ENCODE measurements at regions not wholly inside any gene's neighbourhood (a gene's known extent, or its start where the extent isn't known, plus 50 kb on each side); places are given as distances from the start of the nearest gene placed in this dataset.

DNA sequence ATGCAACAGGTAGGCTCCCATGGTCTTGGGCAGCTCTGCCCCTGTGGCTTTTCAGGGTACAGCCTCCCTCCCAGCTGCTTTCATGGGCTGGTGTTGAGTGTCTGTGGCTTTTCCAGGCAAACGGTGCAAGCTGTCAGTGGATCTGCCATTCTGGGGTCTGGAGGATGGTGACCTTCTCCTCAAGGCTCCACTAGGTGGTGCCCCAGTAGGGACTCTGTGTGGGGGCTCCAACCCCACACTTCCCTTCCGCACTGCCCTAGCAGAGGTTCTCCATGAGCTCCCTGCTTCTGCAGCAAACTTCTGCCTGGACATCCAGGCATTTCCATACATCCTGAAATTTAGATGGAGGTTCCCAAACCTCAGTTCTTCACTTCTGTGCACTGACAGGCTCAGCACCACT is 229.8 kb upstream of the TNC start:
- peak; percentile 23; the same call in 1 of the 2 replicates for TF ChIP-seq RAD21 (IDR thresholded peaks at IDR 0.05; ENCODE audit: low read depth)

DNA sequence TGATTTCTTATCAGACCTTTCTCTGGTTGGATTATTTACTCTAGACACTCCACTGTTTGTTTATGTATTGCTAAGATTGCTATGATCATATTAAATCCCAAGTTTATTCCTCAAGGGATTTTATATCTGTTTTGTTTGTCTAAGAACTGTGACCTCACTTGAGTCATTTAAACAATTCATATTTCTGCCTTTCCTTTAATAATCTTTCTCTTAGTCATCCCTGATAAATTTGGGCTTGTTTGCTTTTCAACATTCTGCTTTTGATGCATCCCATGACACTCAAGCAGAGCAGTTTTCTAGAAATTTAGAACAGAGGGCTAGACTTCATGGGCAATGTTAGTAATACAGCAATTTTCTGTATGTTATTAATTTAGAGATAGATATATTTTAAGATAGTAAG is 231.6 kb upstream of the TNC start:
- TF ChIP-seq YY1 (IDR thresholded peaks at IDR 0.05; ENCODE audit: low read depth) (no peak), CREB1 (IDR thresholded peaks at IDR 0.05; ENCODE audit: low read depth) (no peak), FOXM1 (IDR thresholded peaks at IDR 0.05; ENCODE audit: borderline replicate concordance, low read depth) (no peak), EGR1 (IDR thresholded peaks at IDR 0.05) (no peak), RAD21 (IDR thresholded peaks at IDR 0.05; ENCODE audit: low read depth) (no peak), TEAD4 (IDR thresholded peaks at IDR 0.05) (no peak), CEBPB (IDR thresholded peaks at IDR 0.05) (no peak), ZBTB7A (IDR thresholded peaks at IDR 0.05; ENCODE audit: low read depth) (no peak)
- TF ChIP-seq, protein P1, sequence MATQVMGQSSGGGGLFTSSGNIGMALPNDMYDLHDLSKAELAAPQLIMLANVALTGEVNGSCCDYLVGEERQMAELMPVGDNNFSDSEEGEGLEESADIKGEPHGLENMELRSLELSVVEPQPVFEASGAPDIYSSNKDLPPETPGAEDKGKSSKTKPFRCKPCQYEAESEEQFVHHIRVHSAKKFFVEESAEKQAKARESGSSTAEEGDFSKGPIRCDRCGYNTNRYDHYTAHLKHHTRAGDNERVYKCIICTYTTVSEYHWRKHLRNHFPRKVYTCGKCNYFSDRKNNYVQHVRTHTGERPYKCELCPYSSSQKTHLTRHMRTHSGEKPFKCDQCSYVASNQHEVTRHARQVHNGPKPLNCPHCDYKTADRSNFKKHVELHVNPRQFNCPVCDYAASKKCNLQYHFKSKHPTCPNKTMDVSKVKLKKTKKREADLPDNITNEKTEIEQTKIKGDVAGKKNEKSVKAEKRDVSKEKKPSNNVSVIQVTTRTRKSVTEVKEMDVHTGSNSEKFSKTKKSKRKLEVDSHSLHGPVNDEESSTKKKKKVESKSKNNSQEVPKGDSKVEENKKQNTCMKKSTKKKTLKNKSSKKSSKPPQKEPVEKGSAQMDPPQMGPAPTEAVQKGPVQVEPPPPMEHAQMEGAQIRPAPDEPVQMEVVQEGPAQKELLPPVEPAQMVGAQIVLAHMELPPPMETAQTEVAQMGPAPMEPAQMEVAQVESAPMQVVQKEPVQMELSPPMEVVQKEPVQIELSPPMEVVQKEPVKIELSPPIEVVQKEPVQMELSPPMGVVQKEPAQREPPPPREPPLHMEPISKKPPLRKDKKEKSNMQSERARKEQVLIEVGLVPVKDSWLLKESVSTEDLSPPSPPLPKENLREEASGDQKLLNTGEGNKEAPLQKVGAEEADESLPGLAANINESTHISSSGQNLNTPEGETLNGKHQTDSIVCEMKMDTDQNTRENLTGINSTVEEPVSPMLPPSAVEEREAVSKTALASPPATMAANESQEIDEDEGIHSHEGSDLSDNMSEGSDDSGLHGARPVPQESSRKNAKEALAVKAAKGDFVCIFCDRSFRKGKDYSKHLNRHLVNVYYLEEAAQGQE (IDR thresholded peaks at IDR 0.05; ENCODE audit: low read depth) = no peak

DNA sequence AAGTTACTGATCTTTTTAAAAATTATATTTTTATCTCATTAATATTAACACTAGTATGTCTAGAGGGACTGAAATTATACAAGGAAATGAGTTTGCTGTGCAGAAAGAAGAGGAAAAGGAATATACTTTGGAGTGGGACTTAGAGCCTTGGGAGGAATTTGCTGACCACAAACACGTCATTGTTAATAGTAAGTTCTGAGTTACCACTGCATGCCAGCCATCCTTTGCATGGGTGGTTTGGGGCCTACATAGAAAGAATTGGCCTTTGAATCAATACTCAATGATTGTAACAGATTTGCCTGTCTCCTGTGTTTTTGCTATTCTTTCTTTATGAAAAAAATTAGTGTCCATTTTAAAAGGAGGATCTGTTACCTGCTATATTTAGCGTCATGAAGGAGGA is 232.6 kb upstream of the TNC start:
- TF ChIP-seq, protein P2, sequence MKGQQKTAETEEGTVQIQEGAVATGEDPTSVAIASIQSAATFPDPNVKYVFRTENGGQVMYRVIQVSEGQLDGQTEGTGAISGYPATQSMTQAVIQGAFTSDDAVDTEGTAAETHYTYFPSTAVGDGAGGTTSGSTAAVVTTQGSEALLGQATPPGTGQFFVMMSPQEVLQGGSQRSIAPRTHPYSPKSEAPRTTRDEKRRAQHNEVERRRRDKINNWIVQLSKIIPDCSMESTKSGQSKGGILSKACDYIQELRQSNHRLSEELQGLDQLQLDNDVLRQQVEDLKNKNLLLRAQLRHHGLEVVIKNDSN (IDR thresholded peaks at IDR 0.05) = no peak
- TF ChIP-seq TEAD4 (IDR thresholded peaks at IDR 0.05) (no peak), NFIC (IDR thresholded peaks at IDR 0.05) (no peak), EGR1 (IDR thresholded peaks at IDR 0.05) (no peak), CREB1 (IDR thresholded peaks at IDR 0.05; ENCODE audit: low read depth) (no peak), YY1 (IDR thresholded peaks at IDR 0.05; ENCODE audit: low read depth) (no peak), CEBPB (IDR thresholded peaks at IDR 0.05) (no peak), ZBTB7A (IDR thresholded peaks at IDR 0.05; ENCODE audit: low read depth) (no peak), EP300 (IDR thresholded peaks at IDR 0.05; ENCODE audit: borderline replicate concordance) (no peak), TCF12 (IDR thresholded peaks at IDR 0.05; ENCODE audit: low read depth) (no peak), TAF1 (IDR thresholded peaks at IDR 0.05; ENCODE audit: low read depth) (no peak)
- TF ChIP-seq, protein P3, sequence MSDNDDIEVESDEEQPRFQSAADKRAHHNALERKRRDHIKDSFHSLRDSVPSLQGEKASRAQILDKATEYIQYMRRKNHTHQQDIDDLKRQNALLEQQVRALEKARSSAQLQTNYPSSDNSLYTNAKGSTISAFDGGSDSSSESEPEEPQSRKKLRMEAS (IDR thresholded peaks at IDR 0.05) = no peak

DNA sequence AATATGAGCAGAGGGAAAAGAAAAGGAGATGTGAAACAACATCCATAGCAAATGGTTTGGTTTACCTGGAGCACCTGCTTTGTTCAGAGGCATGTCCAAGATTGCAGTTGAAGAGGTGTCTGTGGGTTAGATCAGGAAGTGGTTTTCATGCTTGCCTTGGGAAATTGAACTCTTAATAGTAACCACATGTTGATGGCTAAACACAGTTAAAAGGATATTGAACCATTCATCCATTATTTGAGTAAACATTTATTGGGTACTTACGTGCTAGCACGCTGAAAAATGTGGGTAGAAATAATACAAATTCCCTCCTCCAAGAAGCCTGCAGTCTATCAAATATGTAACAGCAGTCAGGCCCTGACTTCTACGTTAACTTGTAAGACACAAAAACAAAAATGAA is 235.7 kb upstream of the TNC start:
- TF ChIP-seq, protein P2 (IDR thresholded peaks at IDR 0.05) = no peak
- no peak for TF ChIP-seq RAD21 (IDR thresholded peaks at IDR 0.05; ENCODE audit: low read depth)
- no peak for TF ChIP-seq ZBTB7A (IDR thresholded peaks at IDR 0.05; ENCODE audit: low read depth)
- no peak for TF ChIP-seq NFIC (IDR thresholded peaks at IDR 0.05)
- TF ChIP-seq CREB1 (IDR thresholded peaks at IDR 0.05; ENCODE audit: low read depth) = no peak
- TF ChIP-seq FOXM1 (IDR thresholded peaks at IDR 0.05; ENCODE audit: borderline replicate concordance, low read depth) = no peak
- TF ChIP-seq, protein P1 (IDR thresholded peaks at IDR 0.05; ENCODE audit: low read depth) = no peak
- TF ChIP-seq TCF12 (IDR thresholded peaks at IDR 0.05; ENCODE audit: low read depth) = no peak

DNA sequence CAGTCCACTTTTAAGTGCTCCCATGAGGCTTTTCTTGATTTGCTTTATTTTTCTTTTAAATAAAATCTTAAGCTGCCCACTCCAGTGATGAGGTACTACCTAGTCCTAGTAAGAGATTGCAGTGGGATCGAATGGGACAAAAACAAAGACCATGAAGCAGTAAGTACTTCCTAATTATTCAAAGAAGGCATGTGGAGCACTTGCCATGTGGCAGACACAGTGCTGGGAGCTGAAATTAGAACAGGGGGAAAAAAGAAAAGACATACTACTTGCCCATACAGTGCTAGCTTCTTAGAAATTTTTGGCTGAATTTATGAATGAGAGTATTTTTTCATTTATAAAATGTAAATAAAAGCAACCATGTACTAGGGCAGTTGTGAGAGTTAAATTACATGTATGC is 239.9 kb upstream of the TNC start:
- TF ChIP-seq EP300 (IDR thresholded peaks at IDR 0.05; ENCODE audit: borderline replicate concordance) = no peak

DNA sequence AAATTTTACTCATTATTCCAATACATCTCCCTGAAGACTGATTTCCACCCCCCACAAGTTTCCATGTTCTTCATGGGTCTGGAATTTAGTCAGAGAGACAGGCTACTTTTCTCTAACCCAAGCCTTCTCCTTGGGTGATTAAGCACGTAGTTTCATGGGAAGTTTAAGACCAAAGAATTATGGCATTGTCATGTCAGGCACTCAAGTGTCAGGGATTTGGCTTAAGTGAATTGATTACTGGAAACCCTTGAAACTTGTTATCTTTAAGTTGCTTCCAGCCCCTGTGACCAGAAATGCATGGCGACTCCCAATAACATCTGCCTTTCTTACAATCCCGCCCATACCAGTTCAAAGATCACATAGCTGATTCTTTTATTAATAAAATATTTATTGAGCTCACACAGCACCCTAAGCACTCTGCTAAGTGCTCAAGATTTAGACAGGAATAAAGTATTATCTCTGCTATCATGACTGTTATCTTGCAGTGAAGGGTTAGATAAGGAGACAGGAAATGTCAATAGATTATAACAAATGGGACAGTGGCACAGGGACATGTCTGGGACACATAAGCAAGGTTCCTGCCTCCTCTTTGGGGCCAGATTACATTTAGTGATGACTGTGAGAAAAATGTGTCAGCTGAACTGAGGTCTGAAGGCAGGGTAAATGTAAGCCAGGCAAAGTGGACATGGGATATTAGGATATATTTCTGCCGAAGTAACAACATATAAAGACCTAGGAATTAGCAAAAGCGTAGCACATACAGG is 241.2 kb upstream of the TNC start:
- no peak for TF ChIP-seq NFIC (IDR thresholded peaks at IDR 0.05)

DNA sequence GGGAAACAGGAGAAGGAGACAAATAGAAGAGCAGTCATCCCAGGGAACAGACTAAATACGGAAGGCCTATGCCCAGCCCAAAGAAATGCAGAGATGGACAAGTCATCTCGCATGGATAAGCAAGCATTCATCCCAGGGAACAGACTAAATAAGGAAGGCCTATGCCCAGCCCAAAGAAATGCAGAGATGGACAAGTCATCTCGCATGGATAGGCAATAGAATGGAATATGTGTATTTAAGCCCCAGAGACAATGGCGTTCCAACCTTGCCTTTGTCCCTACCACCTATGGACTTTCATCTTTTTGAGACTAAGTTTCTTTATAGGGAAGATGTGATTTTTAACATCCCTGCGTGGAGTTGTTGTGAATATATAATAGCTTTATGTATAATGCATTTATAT is 242.2 kb upstream of the TNC start:
- TF ChIP-seq CEBPB (IDR thresholded peaks at IDR 0.05) = no peak
- TF ChIP-seq EGR1 (IDR thresholded peaks at IDR 0.05) = no peak
- TF ChIP-seq TEAD4 (IDR thresholded peaks at IDR 0.05) = no peak
- TF ChIP-seq RAD21 (IDR thresholded peaks at IDR 0.05; ENCODE audit: low read depth) = no peak
